A549 (cell line): ENCODE measurements at regions not wholly inside any gene's neighbourhood (a gene's known extent, or its start where the extent isn't known, plus 50 kb on each side); places are given as distances from the start of the nearest gene placed in this dataset.

ENCODE experiments used
- ATAC-seq, 2 experiments: fragments of 200-7000 bp in 1 of 2; fragments of >200 bp in 1 of 2; cut with Nextera tagmentation in 1 of 2; cut with Tn5 transposase in 1 of 2; 3 replicates each; pipeline versions ENCODE4 v1.8.0 to v1.9.1; 2018 to 2020; ENCODE audit warnings: mild to moderate bottlenecking in 1 of 2, moderate library complexity in 1 of 2
- CTCF ChIA-PET: fragments of 300-600 bp; sonication (Branson Sonifier 250); formaldehyde crosslinking; extraction: SDS; loops from one replicate; lab custom pipeline; 2021; ENCODE audit warnings: antibody characterized with exemption, inconsistent platforms; lab: Yijun Ruan, JAX
- POLR2A ChIA-PET: fragments of 350-600 bp; formaldehyde crosslinking; extraction: SDS; loops from one replicate; lab custom pipeline; 2021; ENCODE audit warnings: antibody characterized with exemption, inconsistent platforms; lab: Yijun Ruan, JAX
- DNase-seq, 2 experiments: peaks; one replicate each; pipeline versions ENCODE4 v3.0.0 to v3.0.0-alpha.2; 2011 to 2016; ENCODE audit warnings: low read depth in 1 of 2, low spot score in 1 of 2
- FAIRE-seq: peaks from 2 replicates; lab custom pipeline; 2011; peaks lifted over from hg19 to GRCh38; lab: Jason Lieb, UNC
- H3K27ac ChIP-seq, 2 experiments: fragments of >200 bp; sonication (Bioruptor Twin); formaldehyde crosslinking; 3 replicates each; pipeline ENCODE4 v1.5.1; 2016 to 2017
- H3K4me1 ChIP-seq: fragments of >200 bp; sonication (Bioruptor Twin); formaldehyde crosslinking; 3 replicates; pipeline ENCODE4 v1.6.1; 2016
- H3K4me2 ChIP-seq: fragments of >200 bp; sonication (Bioruptor Twin); formaldehyde crosslinking; 3 replicates; pipeline ENCODE4 v1.6.1; 2016
- H3K4me3 ChIP-seq: fragments of >200 bp; sonication (Bioruptor Twin); formaldehyde crosslinking; 3 replicates; pipeline ENCODE4 v1.5.1; 2016
- H3K9me3 ChIP-seq: fragments of >200 bp; sonication (Bioruptor Twin); formaldehyde crosslinking; 3 replicates; pipeline ENCODE4 v1.6.1; 2016
- ATOH8 ChIP-seq: fragments of 250-450 bp; sonication (Bioruptor Pico); IDR thresholded peaks from 2 replicates; pipeline ENCODE4 v1.5.0; 2020; ENCODE audit warnings: low read depth, mild to moderate bottlenecking, moderate library complexity
- BHLHE40 ChIP-seq: IDR thresholded peaks from 2 replicates; pipeline ENCODE4 v1.6.1; 2012; ENCODE audit warnings: low read depth, low read length, inconsistent platforms
- CBX2 ChIP-seq: fragments of 200-600 bp; sonication (generic); IDR thresholded peaks from 2 replicates; pipeline ENCODE4 v1.6.1; 2016; ENCODE audit warnings: low read depth, mild to moderate bottlenecking, borderline replicate concordance
- CHD2 ChIP-seq: fragments of 150-350 bp; IDR thresholded peaks from 2 replicates; pipeline ENCODE4 v1.6.1; 2014; ENCODE audit warnings: low read length; ENCODE audit not compliant: partially characterized antibody
- E2F6 ChIP-seq: IDR thresholded peaks from 2 replicates; pipeline ENCODE4 v1.6.1; 2012; ENCODE audit warnings: low read depth, borderline replicate concordance
- EHMT2 ChIP-seq: fragments of 200-600 bp; sonication (generic); IDR thresholded peaks from 2 replicates; pipeline ENCODE4 v1.6.1; 2016; ENCODE audit warnings: antibody characterized with exemption, low read depth, mild to moderate bottlenecking, moderate library complexity
- FOSB ChIP-seq: fragments of 250-450 bp; sonication (Bioruptor Pico); IDR thresholded peaks from 2 replicates; pipeline ENCODE4 v1.5.0; 2020; ENCODE audit warnings: mild to moderate bottlenecking, moderate library complexity
- MAX ChIP-seq: IDR thresholded peaks from 2 replicates; pipeline ENCODE4 v1.6.1; 2012
- MAZ ChIP-seq: fragments of 150-350 bp; IDR thresholded peaks from 2 replicates; pipeline ENCODE4 v1.6.1; 2014; ENCODE audit warnings: antibody characterized with exemption, low read depth, low read length, borderline replicate concordance
- NPAS2 ChIP-seq: fragments of 250-450 bp; sonication (Bioruptor Pico); IDR thresholded peaks from 2 replicates; pipeline ENCODE4 v1.8.0; 2022; ENCODE audit warnings: mild to moderate bottlenecking, moderate library complexity, borderline replicate concordance
- REST ChIP-seq: fragments of 200-600 bp; sonication (generic); IDR thresholded peaks from 2 replicates; pipeline ENCODE4 v1.6.1; 2016; ENCODE audit warnings: antibody characterized with exemption, mild to moderate bottlenecking, moderate library complexity
- RFX5 ChIP-seq: fragments of 450-650 bp; IDR thresholded peaks from 2 replicates; pipeline ENCODE4 v1.7.1; 2014; ENCODE audit warnings: antibody characterized with exemption, mild to moderate bottlenecking, moderate library complexity
- RNF2 ChIP-seq: fragments of 200-600 bp; sonication (generic); IDR thresholded peaks from 2 replicates; pipeline ENCODE4 v1.6.1; 2016; ENCODE audit warnings: low read depth, mild to moderate bottlenecking, antibody characterized with exemption, moderate library complexity, borderline replicate concordance
- SREBF2 ChIP-seq: fragments of 450-650 bp; IDR thresholded peaks from 2 replicates; pipeline ENCODE4 v1.6.1; 2014; ENCODE audit warnings: mild to moderate bottlenecking, moderate library complexity
- ZC3H11A ChIP-seq: fragments of 450-650 bp; IDR thresholded peaks from 2 replicates; pipeline ENCODE4 v1.6.1; 2014; ENCODE audit warnings: antibody characterized with exemption, mild to moderate bottlenecking
- ZFP36 ChIP-seq: fragments of 450-650 bp; IDR thresholded peaks from 2 replicates; pipeline ENCODE4 v1.6.1; 2014; ENCODE audit warnings: borderline replicate concordance; ENCODE audit not compliant: partially characterized antibody
- WGBS: methylation state at CpG from one replicate; pipeline ENCODE4 v1.1.6; 2017; ENCODE audit errors: missing lambda C conversion rate; 5-methylcytosine and 5-hydroxymethylcytosine counted together

- CTCF ChIA-PET, result no interaction called here
- no peak for ATAC-seq
Measured at GRCh38 chr7:8809320-8809719, 375.9 kb downstream of the NXPH1 start.

GRCh38 chr7:8817448-8818036 is 384.1 kb downstream of the NXPH1 start:
- FAIRE-seq (no peak), ATAC-seq (no peak)
- no peak overlapping the region for H3K27ac ChIP-seq
- no peaks in the 10 kb centered on the region; the same call in 2 of the 3 replicates for H3K9me3 ChIP-seq
- TF ChIP-seq NPAS2 (CRISPR knock-in tag) (no peak), MAX (no peak), CHD2 (no peak)
- TF ChIP-seq, all 56 proteins: peak for 0
- no peak for DNase-seq
- no peak overlapping the region for H3K4me2 ChIP-seq
- ChIA-PET POLR2A (no interaction called here), CTCF (no interaction called here)
- no peaks in the 10 kb centered on the region for H3K4me1 ChIP-seq
- WGBS, result 8% methylated on average over 3 of the region's 3 CpGs
- H3K4me3 ChIP-seq, result no peak overlapping the region

More at GRCh38 chr7:8809320-8809719, 375.9 kb downstream of the NXPH1 start:
- Histone ChIP-seq H3K4me3 (no peak overlapping the region), H3K4me1 (no peaks in the 10 kb centered on the region), H3K27ac (no peak overlapping the region), H3K9me3 (no peaks in the 10 kb centered on the region), H3K4me2 (no peak overlapping the region)
- DNase-seq (no peak), FAIRE-seq (no peak)
- POLR2A ChIA-PET, result no interaction called here
- WGBS, result 0% methylated on average over 2 of the region's 2 CpGs
- no peak for TF ChIP-seq REST

- ChIA-PET POLR2A (no interaction called here), CTCF (no interaction called here)
- Histone ChIP-seq H3K4me3 (no peak overlapping the region), H3K9me3 (no peaks in the 10 kb centered on the region; the same call in 2 of the 3 replicates), H3K4me1 (no peaks in the 10 kb centered on the region), H3K4me2 (no peak overlapping the region), H3K27ac (no peak overlapping the region)
- DNase-seq (no peak), FAIRE-seq (no peak), ATAC-seq (no peak)
- WGBS, result 5% methylated on average over 2 of the region's 2 CpGs
- TF ChIP-seq EHMT2 (no peak), RFX5 (no peak), BHLHE40 (no peak), ZFP36 (no peak), RNF2 (no peak), REST (no peak), SREBF2 (no peak), ATOH8 (CRISPR knock-in tag) (no peak), E2F6 (no peak), FOSB (CRISPR knock-in tag) (no peak), CBX2 (no peak), MAZ (no peak), ZC3H11A (no peak)
Measured at GRCh38 chr7:8818406-8818805, 385.0 kb downstream of the NXPH1 start.
